IPS-20b (cell line): ENCODE measurements at regions not wholly inside any gene's neighbourhood (a gene's known extent, or its start where the extent isn't known, plus 50 kb on each side); places are given as distances from the start of the nearest gene placed in this dataset.

Experiments used
- H3K27ac ChIP-seq: one replicate; pipeline ENCODE4 v1.5.1; 2013; ENCODE audit warnings: low read length
- H3K27me3 ChIP-seq: 2 replicates; pipeline ENCODE4 v1.6.1; 2013; ENCODE audit warnings: mild to moderate bottlenecking, low read length, inconsistent platforms; ENCODE audit not compliant: insufficient read depth
- H3K36me3 ChIP-seq: 2 replicates; pipeline ENCODE4 v1.6.1; 2013; ENCODE audit warnings: low read depth, mild to moderate bottlenecking, inconsistent platforms, low read length, moderate library complexity; ENCODE audit not compliant: insufficient read depth
- H3K4me1 ChIP-seq: 2 replicates; pipeline ENCODE4 v1.6.1; 2013; ENCODE audit warnings: mild to moderate bottlenecking, control low read depth, inconsistent platforms, low read length, moderate library complexity; ENCODE audit not compliant: insufficient read depth
- H3K4me3 ChIP-seq: 2 replicates; pipeline ENCODE4 v1.5.1; 2013; ENCODE audit warnings: mild to moderate bottlenecking, low read length, inconsistent platforms
- H3K9ac ChIP-seq: 2 replicates; pipeline ENCODE4 v1.6.1; 2013; ENCODE audit warnings: low read depth, mild to moderate bottlenecking, inconsistent platforms, low read length, moderate library complexity
- H3K9me3 ChIP-seq: 2 replicates; pipeline ENCODE4 v1.6.1; 2013; ENCODE audit warnings: mild to moderate bottlenecking, low read depth, low read length, inconsistent platforms; ENCODE audit not compliant: insufficient read depth

- no peaks in the 10 kb centered on the region for H3K27me3 ChIP-seq
- no peak overlapping the region for H3K4me3 ChIP-seq
- H3K4me1 ChIP-seq = peaks cover 5% of the 10 kb centered on the region; the same call in 1 of the 2 replicates
- no peak overlapping the region for H3K9ac ChIP-seq
- no peaks in the 10 kb centered on the region for H3K36me3 ChIP-seq
- no peaks in the 10 kb centered on the region for H3K9me3 ChIP-seq
- no peak overlapping the region for H3K27ac ChIP-seq
These were observed 54.0 kb upstream of the STMND1 start for GRCh38 chr6:17047889-17048288.

- no peak overlapping the region for H3K9ac ChIP-seq
- H3K9me3 ChIP-seq = no peaks in the 10 kb centered on the region
- peaks cover 8% of the 10 kb centered on the region; the same call in 1 of the 2 replicates for H3K4me1 ChIP-seq
- H3K4me3 ChIP-seq = no peak overlapping the region
- no peaks in the 10 kb centered on the region for H3K36me3 ChIP-seq
- H3K27ac ChIP-seq = no peak overlapping the region
- no peaks in the 10 kb centered on the region for H3K27me3 ChIP-seq
These were observed 56.1 kb upstream of the STMND1 start for GRCh38 chr6:17045581-17046322.

GRCh38 chr6:17043148-17043522, 58.7 kb upstream of the STMND1 start:
- no peaks in the 10 kb centered on the region for H3K9me3 ChIP-seq
- peak overlapping the region; percentile 46; the same call in 1 of the 2 replicates for H3K9ac ChIP-seq
- H3K4me3 ChIP-seq = no peak overlapping the region
- peaks cover 8% of the 10 kb centered on the region; the same call in 1 of the 2 replicates for H3K4me1 ChIP-seq
- H3K27ac ChIP-seq = no peak overlapping the region
- no peaks in the 10 kb centered on the region for H3K36me3 ChIP-seq
- H3K27me3 ChIP-seq = no peaks in the 10 kb centered on the region

GRCh38 chr6:17042422-17043147, 59.3 kb upstream of the STMND1 start:
- Histone ChIP-seq H3K4me1 (peaks cover 8% of the 10 kb centered on the region; the same call in 1 of the 2 replicates), H3K9ac (peak overlapping the region; percentile 46; the same call in 1 of the 2 replicates), H3K9me3 (no peaks in the 10 kb centered on the region)

GRCh38 chr6:17039266-17039665, 62.6 kb upstream of the STMND1 start:
- Histone ChIP-seq H3K4me1 (peaks cover 8% of the 10 kb centered on the region; the same call in 1 of the 2 replicates), H3K27me3 (no peaks in the 10 kb centered on the region), H3K36me3 (no peaks in the 10 kb centered on the region), H3K9ac (no peak overlapping the region), H3K4me3 (no peak overlapping the region), H3K27ac (no peak overlapping the region), H3K9me3 (no peaks in the 10 kb centered on the region)

More at GRCh38 chr6:17042422-17043147, 59.3 kb upstream of the STMND1 start:
- H3K27me3 ChIP-seq = no peaks in the 10 kb centered on the region
- peak overlapping the region; percentile 32; the same call in 1 of the 2 replicates for H3K4me3 ChIP-seq
- H3K36me3 ChIP-seq = no peaks in the 10 kb centered on the region
- no peak overlapping the region for H3K27ac ChIP-seq

- Histone ChIP-seq H3K9ac (no peak overlapping the region), H3K27ac (no peak overlapping the region)
These were observed 63.5 kb upstream of the STMND1 start for GRCh38 chr6:17038316-17038715.

GRCh38 chr6:17036065-17036393, 65.8 kb upstream of the STMND1 start:
- H3K36me3 ChIP-seq = no peaks in the 10 kb centered on the region
- no peaks in the 10 kb centered on the region for H3K9me3 ChIP-seq
- no peak overlapping the region for H3K9ac ChIP-seq
- H3K27ac ChIP-seq = no peak overlapping the region
- no peak overlapping the region for H3K4me3 ChIP-seq
- H3K27me3 ChIP-seq = no peaks in the 10 kb centered on the region
- H3K4me1 ChIP-seq = no peaks in the 10 kb centered on the region

More at GRCh38 chr6:17038316-17038715, 63.5 kb upstream of the STMND1 start:
- Histone ChIP-seq H3K36me3 (no peaks in the 10 kb centered on the region), H3K27me3 (no peaks in the 10 kb centered on the region), H3K9me3 (no peaks in the 10 kb centered on the region), H3K4me1 (peaks cover 7% of the 10 kb centered on the region; the same call in 1 of the 2 replicates), H3K4me3 (no peak overlapping the region)

GRCh38 chr6:17035257-17036064, 66.4 kb upstream of the STMND1 start:
- Histone ChIP-seq H3K36me3 (no peaks in the 10 kb centered on the region), H3K9me3 (no peaks in the 10 kb centered on the region), H3K27ac (no peak overlapping the region), H3K27me3 (no peaks in the 10 kb centered on the region), H3K4me1 (no peaks in the 10 kb centered on the region), H3K4me3 (no peak overlapping the region), H3K9ac (no peak overlapping the region)

GRCh38 chr6:17033746-17034145, 68.1 kb upstream of the STMND1 start:
- Histone ChIP-seq H3K4me1 (no peaks in the 10 kb centered on the region), H3K9me3 (no peaks in the 10 kb centered on the region), H3K27ac (no peak overlapping the region), H3K27me3 (no peaks in the 10 kb centered on the region), H3K4me3 (no peak overlapping the region), H3K36me3 (no peaks in the 10 kb centered on the region), H3K9ac (no peak overlapping the region)

- no peaks in the 10 kb centered on the region for H3K9me3 ChIP-seq
- no peak overlapping the region for H3K4me3 ChIP-seq
- no peaks in the 10 kb centered on the region for H3K27me3 ChIP-seq
- no peak overlapping the region for H3K9ac ChIP-seq
- no peaks in the 10 kb centered on the region for H3K4me1 ChIP-seq
- H3K27ac ChIP-seq = no peak overlapping the region
- no peaks in the 10 kb centered on the region for H3K36me3 ChIP-seq
These were observed 68.7 kb upstream of the STMND1 start for GRCh38 chr6:17032988-17033634.

GRCh38 chr6:17032590-17032987, 69.3 kb upstream of the STMND1 start:
- Histone ChIP-seq H3K27ac (no peak overlapping the region), H3K4me3 (no peak overlapping the region), H3K9ac (no peak overlapping the region)

More at GRCh38 chr6:17032590-17032987, 69.3 kb upstream of the STMND1 start:
- H3K4me1 ChIP-seq = no peaks in the 10 kb centered on the region
- H3K36me3 ChIP-seq = no peaks in the 10 kb centered on the region
- no peaks in the 10 kb centered on the region for H3K9me3 ChIP-seq
- no peaks in the 10 kb centered on the region for H3K27me3 ChIP-seq
